Colonic mucosa (tissue), 4 donors: ENCODE measurements at regions not wholly inside any gene's neighbourhood (a gene's known extent, or its start where the extent isn't known, plus 50 kb on each side); places are given as distances from the start of the nearest gene placed in this dataset.

ENCODE experiments used
- DNase-seq: peaks from one replicate; pipeline ENCODE4 v3.0.0-alpha.2; 2020
- H3K27ac ChIP-seq: fragments of 200-600 bp; one replicate; pipeline ENCODE4 v1.8.0; 2021
- H3K27me3 ChIP-seq: fragments of 200-600 bp; one replicate; pipeline ENCODE4 v1.8.0; 2021
- H3K36me3 ChIP-seq: fragments of 200-600 bp; one replicate; pipeline ENCODE4 v1.8.0; 2021
- H3K4me1 ChIP-seq: fragments of 200-600 bp; one replicate; pipeline ENCODE4 v1.8.0; 2021; ENCODE audit warnings: mild to moderate bottlenecking
- H3K4me3 ChIP-seq: fragments of 200-600 bp; one replicate; pipeline ENCODE4 v1.8.0; 2021
- H3K9ac ChIP-seq, 2 donors: one replicate each; pipeline ENCODE4 v1.7.0; 2013; ENCODE audit warnings: control low read depth in 2 of 2, low read depth in 2 of 2, low read length in 2 of 2
- H3K9me3 ChIP-seq: fragments of 200-600 bp; one replicate; pipeline ENCODE4 v1.8.0; 2021
- CTCF ChIP-seq: fragments of 200-600 bp; IDR thresholded peaks from one replicate; pipeline ENCODE4 v1.8.0; 2022; ENCODE audit warnings: antibody characterized with exemption, mild to moderate bottlenecking
- intact Hi-C: fragments of 100-400 bp; cut with DNase I; formaldehyde crosslinking; loops from one replicate; pipeline ENCODE4 v1.14.1; 2022
- donor health status: healthy.
- donor health status: DM: no; HTN: no; CAD: no.
- donor health status: DM: no; HTN: no; CAD: no.

- H3K36me3 ChIP-seq = no peaks in the 10 kb centered on the region
- H3K9me3 ChIP-seq = no peaks in the 10 kb centered on the region
- no peak overlapping the region for H3K27ac ChIP-seq
- H3K27me3 ChIP-seq = no peaks in the 10 kb centered on the region
- TF ChIP-seq CTCF = no peak
- intact Hi-C loops = no loop called here
- no peak overlapping the region for H3K9ac ChIP-seq
- no peak overlapping the region for H3K4me3 ChIP-seq
- no peaks in the 10 kb centered on the region for H3K4me1 ChIP-seq
- DNase-seq = no peak
Measured at GRCh38 chr12:126588586-126589249, 1523.5 kb downstream of the AACS start.

- no peak overlapping the region for H3K4me3 ChIP-seq
- no peak for DNase-seq
- TF ChIP-seq CTCF = no peak
- no peaks in the 10 kb centered on the region for H3K4me1 ChIP-seq
- no peak overlapping the region for H3K9ac ChIP-seq
- no peaks in the 10 kb centered on the region for H3K27me3 ChIP-seq
- H3K9me3 ChIP-seq = no peaks in the 10 kb centered on the region
- H3K27ac ChIP-seq = no peak overlapping the region
- no peaks in the 10 kb centered on the region for H3K36me3 ChIP-seq
- intact Hi-C loops = no loop called here
Measured at GRCh38 chr12:126591533-126591932, 1526.3 kb downstream of the AACS start.

- TF ChIP-seq CTCF = no peak
- no peak overlapping the region for H3K9ac ChIP-seq
- H3K27me3 ChIP-seq = no peaks in the 10 kb centered on the region
- intact Hi-C loops = no loop called here
- no peaks in the 10 kb centered on the region for H3K9me3 ChIP-seq
- no peak for DNase-seq
- H3K36me3 ChIP-seq = no peaks in the 10 kb centered on the region
- H3K4me3 ChIP-seq = no peak overlapping the region
- H3K27ac ChIP-seq = no peak overlapping the region
- no peaks in the 10 kb centered on the region for H3K4me1 ChIP-seq
Measured at GRCh38 chr12:126601184-126602170, 1536.2 kb downstream of the AACS start.

- DNase-seq = no peak
- Histone ChIP-seq H3K4me3 (no peak overlapping the region), H3K36me3 (no peaks in the 10 kb centered on the region), H3K27ac (no peak overlapping the region), H3K9me3 (no peaks in the 10 kb centered on the region), H3K27me3 (no peaks in the 10 kb centered on the region), H3K4me1 (no peaks in the 10 kb centered on the region), H3K9ac (no peak overlapping the region)
- no peak for TF ChIP-seq CTCF
- intact Hi-C loops = no loop called here
Measured at GRCh38 chr12:126602612-126603011, 1537.4 kb downstream of the AACS start.

GRCh38 chr12:126607157-126607556 lies 1541.9 kb downstream of the AACS start:
- Histone ChIP-seq H3K9me3 (no peaks in the 10 kb centered on the region), H3K36me3 (no peaks in the 10 kb centered on the region), H3K4me3 (no peak overlapping the region), H3K4me1 (no peaks in the 10 kb centered on the region), H3K27ac (no peak overlapping the region), H3K9ac (no peak overlapping the region), H3K27me3 (no peaks in the 10 kb centered on the region)
- no peak for TF ChIP-seq CTCF
- intact Hi-C loops = no loop called here
- no peak for DNase-seq
